ENCODE measurements at regions not wholly inside any gene's neighbourhood (a gene's known extent, or its start where the extent isn't known, plus 50 kb on each side); places are given as distances from the start of the nearest gene placed in this dataset.

DNA sequence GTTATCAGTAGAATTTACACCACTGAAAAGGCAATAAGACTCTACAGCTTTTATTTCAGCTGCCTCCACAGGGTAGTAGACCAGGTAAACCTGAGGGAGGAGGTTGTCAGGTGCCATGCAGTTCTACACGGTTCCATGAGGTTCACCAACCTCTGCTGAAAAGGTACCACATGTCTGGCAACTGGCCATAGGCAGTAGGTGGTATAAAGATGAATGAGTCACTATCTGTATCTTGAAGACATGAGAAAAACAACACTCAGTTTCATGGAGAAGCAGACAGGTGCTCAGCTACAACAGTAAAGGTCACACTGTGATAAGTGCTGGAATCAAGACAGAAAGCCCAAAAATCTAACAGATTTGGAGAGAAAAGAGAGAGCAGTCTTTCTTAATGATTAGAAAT lies 145.4 kb downstream of the PTGER3 start:
- TF ChIP-seq, protein P1, sequence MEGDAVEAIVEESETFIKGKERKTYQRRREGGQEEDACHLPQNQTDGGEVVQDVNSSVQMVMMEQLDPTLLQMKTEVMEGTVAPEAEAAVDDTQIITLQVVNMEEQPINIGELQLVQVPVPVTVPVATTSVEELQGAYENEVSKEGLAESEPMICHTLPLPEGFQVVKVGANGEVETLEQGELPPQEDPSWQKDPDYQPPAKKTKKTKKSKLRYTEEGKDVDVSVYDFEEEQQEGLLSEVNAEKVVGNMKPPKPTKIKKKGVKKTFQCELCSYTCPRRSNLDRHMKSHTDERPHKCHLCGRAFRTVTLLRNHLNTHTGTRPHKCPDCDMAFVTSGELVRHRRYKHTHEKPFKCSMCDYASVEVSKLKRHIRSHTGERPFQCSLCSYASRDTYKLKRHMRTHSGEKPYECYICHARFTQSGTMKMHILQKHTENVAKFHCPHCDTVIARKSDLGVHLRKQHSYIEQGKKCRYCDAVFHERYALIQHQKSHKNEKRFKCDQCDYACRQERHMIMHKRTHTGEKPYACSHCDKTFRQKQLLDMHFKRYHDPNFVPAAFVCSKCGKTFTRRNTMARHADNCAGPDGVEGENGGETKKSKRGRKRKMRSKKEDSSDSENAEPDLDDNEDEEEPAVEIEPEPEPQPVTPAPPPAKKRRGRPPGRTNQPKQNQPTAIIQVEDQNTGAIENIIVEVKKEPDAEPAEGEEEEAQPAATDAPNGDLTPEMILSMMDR (IDR thresholded peaks at IDR 0.05) = no peak
- TF ChIP-seq POLR2A (IDR thresholded peaks at IDR 0.05) (no peak), POLR2AphosphoS5 (IDR thresholded peaks at IDR 0.05) (no peak), EP300 (IDR thresholded peaks at IDR 0.05) (no peak)

All from gastroesophageal sphincter (tissue), 3 donors.